GM19372 (cell line): ENCODE measurements at regions not wholly inside any gene's neighbourhood (a gene's known extent, or its start where the extent isn't known, plus 50 kb on each side); places are given as distances from the start of the nearest gene placed in this dataset.
A peak's percentile ranks its signal among the peaks of the same experiment; 100 is the strongest.

Experiments used
- ATAC-seq: cut with Tn5 transposase; IDR thresholded peaks from one replicate; pipeline ENCODE4 v1.9.1; 2021; ENCODE audit warnings: mild to moderate bottlenecking, low read depth, moderate library complexity; ENCODE audit not compliant: unreplicated experiment

DNA sequence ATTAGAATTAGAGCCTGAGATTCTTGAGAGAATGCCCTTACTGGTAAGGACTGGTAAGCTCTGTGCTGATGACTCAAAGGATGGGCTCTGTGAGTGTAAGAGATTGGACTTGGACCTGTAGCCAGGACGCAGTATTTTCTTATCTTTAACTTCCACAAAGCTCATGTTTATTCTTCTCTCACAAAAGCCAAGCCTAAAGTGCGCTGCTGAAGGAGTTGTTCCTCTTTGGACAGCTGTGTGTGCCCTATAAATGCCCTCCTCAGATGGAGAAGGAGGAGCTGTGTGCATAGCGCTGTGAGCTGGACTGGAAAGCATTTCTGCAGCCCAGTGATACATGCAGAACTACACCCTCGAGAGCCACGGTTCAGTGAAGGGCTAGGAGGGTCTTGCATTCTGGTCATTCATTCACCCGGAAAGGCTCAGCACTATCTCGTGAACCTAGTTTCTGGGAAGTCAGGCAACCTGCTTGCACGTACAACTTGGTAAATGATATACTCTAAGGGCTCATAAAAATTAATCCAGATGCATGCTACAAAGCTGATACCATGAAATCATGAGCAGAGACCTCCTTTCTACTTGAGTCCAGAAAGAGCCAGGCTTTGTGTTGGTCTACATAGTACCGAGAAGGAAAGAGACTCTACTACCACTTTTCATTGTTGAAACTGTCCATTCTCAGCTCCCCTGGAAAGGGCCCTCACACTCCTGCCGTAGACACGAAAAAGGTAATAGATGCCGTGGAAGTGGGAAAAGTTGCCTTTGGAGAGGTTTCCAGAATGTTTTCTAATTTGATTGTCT is 103.0 kb upstream of the TBL1XR1 start:
- ATAC-seq: peak; percentile 67

DNA sequence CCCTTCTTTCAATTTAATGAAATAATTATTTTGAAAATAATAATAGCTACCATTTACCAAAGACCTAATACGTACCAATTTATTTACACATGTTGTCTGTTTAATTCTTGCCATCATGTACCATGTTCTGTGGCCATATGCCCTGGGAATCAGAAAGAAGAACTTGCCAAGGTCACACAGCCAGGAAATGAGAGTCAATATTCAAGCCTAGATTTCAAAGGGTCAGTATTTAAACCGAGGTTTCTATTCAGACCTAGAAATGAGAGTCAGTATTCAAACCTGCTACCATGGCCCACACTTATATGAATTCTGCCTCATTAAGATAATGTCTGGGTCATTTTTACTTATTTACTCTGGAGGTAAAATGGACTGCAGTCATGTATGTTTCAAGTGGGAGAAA is 103.6 kb upstream of the TBL1XR1 start:
- peak; percentile 43 for ATAC-seq

DNA sequence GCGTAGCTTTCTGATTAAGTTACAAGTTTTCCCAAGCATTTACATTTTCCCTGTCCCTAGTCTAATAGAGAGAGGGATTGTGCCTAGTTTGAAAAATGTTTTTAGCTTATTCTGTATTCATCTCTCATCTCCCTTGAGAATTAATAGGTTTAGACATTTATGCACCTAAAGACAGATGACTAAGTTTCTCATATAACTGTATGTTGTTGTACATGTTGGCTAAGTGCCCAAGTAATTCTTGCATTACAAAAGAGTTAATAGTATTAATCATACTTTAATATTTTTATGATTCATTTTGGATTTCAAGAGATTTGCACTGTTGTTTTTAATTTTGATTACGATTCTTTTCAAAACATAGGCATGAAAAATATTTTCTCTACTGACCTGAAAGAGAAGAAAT is 109.0 kb upstream of the TBL1XR1 start:
- ATAC-seq: no peak

DNA sequence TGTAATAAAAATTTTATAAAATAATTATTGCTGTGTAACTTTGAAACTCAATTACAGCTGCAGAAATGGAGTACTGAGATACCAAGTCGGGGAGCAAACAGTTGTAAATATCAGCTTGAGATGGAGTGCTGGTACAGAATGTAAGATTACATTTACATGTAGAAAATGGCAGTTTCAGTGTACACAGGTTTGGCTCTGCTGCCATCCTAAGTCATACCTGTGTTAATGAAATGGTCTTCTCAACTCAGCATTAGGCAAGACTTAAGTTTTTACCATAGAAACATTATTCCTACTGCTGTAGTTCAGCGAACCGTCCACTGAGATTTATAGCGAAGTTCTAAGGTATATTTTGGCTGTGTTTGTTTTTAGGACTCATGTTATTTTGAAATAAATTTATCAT is 110.1 kb upstream of the TBL1XR1 start:
- ATAC-seq: no peak

DNA sequence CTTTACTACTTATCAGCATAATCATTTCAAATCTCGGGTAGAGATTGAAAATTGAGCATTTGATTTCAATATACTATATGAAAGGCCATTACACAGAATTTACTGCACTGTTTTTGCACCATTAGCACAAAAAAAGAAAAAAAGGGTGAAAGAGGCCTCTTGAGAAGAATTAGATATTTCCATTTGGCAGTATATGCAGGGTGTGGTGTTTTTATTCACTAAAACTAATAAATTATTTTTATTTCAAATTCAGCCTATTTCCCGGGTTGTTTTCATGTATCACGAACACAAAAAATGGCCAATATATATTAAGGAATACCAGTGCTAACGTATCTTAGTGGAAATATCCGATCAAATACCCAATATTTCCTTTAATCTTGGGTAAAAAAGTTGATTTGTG is 110.5 kb upstream of the TBL1XR1 start:
- no peak for ATAC-seq

DNA sequence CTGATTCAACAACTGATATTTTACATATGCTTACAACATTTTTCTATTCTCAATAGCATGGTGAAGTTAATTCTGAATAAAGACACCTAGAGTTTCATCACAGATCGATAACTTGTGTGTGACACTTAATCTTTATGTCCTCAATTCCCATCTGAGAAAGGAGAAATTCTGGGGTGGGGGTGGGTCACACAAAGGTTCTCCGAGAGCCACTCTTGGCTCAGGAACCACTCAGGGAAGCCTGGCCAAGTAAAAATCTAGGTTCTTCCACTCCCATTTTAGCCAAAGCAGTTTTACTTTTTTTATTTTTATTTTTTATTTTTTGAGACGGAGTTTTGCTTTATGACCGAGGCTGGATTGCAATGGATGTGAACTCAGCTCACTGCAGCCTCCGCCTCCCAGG is 111.0 kb upstream of the TBL1XR1 start:
- no peak for ATAC-seq

DNA sequence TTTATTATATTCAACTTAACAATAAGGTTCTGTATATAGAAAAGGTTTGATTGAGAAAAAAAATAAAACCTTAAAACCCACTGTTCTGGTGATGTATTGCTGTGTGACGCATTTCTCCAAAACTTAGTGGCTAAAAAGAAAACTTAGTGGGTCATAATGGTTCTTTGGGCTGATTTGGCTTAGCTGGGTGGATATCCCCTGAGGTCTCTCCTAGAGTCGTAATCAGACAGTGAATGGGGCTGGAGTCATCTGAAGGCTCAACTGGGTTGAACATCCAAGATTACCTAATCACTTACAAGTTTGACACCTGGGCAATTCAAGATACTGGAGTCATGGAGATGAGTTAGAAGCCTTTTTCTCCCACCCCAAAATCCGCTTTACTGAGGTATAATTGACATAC is 111.6 kb upstream of the TBL1XR1 start:
- ATAC-seq: no peak

DNA sequence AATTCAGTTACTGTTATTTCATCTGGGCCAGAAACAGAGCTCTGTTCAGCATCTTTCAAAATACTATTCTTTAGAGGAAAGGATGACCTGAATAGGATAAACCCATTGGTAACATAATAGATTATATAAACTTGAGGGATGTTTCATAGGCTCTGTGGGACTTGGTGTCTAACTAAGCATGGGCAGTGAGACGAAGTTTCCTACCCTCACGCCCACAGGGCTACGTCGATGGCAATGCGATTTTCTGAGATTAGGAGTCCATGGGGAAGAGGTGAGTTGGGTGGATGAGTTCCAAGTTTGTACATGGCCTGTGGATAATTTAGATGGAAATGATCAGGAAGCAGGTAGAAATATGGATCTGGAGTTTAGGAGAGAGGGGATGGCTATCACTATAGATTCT is 115.2 kb upstream of the TBL1XR1 start:
- ATAC-seq: no peak

DNA sequence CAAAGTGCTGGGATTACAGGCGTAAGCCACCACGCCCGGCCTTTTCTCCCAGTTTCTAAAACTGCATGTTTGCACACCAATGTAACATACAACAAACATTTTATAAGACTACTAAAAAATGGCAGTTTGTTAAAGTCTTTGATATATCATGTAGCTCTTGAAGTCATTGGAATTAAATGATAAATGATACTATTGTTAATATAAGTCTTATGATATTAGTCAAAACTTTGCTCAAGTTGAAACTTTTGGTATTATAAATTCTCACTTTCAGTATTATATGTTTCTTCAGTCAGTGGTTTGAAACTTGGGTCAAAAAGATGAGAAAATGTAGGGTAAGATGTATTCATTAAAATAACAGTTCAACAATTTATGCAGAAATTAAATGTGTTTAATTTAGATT is 117.6 kb upstream of the TBL1XR1 start:
- ATAC-seq: no peak

DNA sequence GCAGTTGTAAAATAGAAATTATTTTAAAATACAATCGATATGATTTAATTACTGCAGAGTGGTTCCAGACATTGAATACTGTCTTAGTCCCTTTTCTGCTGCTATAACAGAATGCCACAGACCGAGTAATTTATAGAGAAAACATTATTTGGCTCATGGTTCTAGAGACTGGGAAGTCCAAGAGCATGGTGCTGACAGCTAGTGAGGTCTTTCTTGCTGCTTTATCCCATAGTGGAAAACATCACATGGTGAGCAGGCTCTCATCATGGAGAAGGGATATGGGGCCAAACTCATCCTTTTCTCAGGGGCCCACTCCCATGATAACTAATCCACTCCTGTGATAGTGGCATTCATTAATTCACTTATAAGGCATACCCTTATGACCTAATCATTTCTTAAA is 120.0 kb upstream of the TBL1XR1 start:
- no peak for ATAC-seq

DNA sequence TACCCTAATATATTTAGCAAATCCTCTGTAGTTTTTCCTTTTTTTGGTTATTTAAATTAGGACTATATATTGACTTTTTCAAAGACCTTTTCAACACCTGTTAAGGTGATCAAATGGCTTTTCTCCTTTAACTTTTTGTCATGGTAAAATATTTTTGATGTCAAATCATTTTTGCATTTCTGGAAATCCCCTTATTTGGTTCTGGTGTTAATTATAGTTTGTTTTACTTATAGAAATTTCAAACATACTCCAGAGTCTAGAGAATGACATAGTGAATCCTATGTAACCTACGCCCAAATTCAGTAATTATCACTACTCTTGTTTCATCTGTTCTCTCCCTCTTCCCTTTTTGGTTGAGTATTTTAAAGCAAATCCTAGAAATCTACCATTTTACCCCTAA is 121.3 kb upstream of the TBL1XR1 start:
- no peak for ATAC-seq

DNA sequence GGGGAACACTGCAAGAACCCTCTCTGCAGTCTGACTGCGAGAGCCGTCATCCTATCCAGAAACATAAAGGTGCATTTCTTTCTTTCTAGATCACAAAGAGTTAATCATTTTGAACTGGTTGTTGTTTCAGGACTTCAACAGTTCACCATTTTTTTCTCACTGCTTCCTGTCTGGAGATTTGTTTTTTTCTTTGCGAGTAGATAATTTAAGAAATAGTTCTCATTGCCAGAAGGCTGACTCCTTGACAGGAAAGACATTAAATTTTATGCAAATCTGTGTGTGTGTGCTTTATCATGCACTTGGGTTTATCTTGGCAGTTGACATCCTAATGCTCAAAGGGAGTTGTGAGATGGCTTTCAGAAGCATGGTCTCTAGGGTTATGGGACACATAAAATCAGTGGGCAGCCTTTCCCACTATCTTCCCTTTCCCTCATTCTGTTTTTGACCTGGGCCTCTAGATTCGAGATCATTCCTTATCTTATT is 123.5 kb upstream of the TBL1XR1 start:
- peak; percentile 42 for ATAC-seq

DNA sequence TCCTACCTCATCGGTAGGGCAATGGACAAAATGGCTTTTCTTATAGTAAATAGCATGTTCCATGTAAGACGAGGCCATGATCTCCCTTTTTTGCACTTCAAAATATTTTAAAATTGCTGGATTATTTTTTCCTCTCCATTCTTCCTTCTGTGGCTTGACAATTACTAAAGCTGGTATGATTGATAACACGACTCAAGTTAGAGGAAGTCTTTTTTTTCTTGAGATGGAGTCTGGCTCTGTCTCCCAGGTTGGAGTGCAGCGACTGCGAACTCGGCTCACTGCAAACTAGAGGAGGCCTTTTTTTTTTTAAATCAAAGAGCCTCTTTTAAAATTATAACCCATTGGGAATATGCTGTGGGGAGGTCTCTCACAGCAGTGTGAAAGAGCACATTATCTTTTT is 124.5 kb upstream of the TBL1XR1 start:
- ATAC-seq: no peak

DNA sequence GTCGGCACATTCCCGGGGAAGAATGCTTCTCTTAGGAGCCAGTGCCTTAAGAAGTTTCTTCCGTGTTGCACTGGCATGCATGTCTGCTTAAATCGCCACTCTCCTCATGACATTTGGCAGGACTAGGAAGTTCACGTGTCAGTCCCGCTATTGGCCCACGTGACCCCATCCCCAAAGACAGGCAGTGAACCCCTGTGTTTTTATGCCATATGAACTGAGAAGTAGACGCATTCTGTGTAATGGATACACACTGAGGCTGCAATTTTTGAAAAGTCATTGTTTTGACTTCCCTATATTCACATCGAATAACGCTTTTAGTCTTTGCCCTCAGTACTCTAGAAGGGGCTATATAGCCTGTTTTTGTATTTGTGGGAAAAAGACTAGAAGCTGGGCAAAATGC is 125.6 kb upstream of the TBL1XR1 start:
- no peak for ATAC-seq

DNA sequence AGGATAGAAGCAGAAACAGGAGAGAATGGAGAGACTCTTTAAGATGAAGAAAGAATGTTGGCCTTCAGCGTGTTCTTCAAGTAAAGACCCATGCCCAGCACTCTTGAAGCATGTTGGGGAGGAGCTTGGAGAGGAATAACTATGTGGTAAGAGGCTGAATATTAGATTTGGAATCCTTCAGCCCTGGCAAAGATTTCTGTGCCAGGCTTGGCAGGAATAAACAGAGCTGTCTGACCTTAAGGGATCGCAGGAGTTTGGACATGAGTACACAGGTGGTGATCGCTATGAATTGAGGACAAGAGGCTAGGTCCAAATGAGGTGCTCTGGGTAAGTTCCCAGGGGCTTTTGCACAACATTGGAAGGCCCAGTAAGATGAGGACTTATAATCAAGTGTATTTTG is 132.6 kb upstream of the TBL1XR1 start:
- no peak for ATAC-seq

DNA sequence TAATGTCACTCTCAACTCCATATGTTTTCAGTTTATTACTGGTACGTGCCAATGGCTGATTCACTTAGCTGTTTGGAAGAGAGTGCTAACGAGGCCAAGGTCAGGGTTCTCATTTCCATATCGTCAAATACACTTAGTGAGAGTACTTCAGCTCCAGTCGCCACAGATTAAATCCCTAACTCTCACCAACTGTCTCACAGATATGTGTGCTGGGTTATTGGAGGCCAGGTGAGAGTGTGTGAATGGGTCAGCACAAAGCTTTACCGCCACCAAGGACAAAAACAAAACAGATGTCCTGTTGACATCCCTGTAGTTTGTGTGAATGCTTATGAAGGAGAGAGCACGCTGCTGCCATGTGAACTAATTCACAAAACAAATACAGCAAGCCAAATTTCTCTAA is 133.5 kb upstream of the TBL1XR1 start:
- no peak for ATAC-seq

DNA sequence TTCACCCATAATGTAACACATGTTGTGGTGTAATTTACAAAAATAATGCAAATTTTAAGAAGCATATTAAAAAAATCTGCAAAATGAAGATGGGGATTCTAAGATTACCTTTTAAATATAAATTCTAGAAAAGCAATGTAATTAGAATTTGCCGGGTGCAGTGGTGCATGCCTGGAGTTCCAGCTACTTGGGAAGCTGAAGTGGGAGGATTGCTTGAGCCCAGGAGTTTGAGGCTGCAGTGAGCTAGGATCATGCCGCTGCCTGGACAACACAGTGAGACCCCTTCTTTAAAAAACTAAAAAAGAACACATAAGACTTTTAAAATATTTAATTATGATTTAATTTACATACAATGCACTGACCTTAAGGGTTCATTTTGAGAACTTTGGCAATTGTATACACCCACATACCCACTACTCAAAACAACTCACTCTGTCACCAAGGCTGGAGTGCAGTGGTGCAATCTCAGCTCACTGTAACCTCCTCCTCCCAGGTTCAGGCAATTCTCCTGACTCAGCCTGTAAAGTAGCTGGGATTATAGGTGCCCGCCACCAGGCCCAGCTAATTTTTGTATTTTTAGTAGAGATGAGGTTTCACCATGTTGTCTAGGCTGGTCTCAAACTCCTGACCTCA is 134.0 kb upstream of the TBL1XR1 start:
- no peak for ATAC-seq

DNA sequence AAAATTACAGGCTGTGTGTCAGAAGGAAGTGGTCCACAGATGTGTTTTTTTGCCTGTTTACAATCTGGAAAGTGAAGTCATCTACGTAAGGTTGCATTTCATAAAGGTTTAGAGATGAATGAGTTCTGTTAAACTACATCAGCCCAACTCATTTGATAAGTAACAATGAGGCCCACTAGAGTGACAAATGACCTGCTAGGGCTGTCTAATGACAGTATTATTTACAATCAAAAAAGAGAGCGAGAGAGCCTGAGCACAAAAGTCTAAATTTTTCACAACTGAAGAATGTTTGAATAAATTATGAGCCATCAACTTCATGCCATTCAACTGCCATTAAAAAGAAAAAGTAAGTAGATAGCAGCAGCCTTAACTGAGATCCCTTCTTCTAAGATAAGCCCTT is 135.7 kb upstream of the TBL1XR1 start:
- ATAC-seq: no peak

DNA sequence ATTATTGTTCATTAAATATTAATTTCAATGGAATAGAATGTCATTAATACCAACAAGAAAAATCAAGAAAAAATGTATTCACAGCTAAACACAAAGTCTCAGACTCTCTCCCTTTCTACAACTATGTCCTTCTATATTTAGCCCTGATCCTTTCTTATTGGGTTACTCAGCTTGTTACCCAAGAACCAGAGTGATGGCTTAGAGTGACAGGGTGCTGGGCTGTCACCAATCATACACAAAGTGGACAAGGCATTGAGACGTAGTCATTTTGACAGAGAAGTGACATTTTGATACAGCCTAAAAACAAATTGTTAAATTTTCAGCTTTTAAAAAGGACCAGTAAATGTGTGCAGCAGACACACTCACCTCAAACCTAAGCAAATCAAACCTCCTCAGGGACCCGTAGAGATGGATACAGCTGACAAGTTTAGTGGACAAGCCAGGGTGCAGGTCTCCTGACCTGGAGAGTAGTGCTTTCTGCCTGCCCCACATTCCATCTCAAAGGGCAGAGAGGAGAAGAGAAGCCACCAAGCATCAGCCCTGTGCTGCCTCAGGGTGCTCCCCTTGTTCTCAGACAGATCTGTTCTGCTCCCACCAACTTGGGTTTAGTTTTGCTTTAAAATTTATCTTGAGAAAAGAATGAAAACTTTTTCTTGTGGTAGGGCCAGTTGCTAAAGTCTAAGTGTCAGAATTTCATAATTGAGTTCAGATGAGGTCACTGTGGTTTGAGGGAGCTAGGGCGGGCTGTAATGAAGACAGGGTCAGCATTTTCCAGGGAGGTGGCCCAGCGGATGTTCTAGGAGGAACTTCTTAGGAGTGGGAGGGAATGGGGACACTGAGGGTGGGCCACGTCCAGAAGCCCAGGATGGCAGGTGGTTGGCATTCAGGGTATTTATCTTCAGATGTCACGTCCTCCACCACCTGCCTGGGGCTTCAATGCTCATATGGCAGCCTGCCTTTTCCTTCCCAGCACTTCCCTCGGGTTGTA is 136.5 kb upstream of the TBL1XR1 start:
- no peak for ATAC-seq

DNA sequence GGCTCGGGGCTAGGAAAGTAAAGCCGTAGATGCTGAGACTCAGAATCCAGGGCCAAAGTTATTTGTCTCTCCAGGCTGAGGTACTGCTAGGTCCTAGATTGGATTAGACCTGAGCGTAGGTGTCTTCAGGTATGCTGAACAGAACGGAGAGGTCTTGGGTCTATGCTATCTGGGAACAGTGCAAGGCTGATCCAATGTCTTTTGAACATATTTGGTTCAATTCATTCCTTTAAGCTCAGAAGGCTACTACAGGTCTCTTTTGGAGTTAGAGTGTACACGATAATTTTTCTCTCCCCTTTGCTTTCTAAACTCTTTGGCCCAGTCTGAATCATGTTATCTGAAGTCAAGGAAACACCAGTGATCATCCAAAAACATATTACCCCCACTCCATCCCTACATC is 137.5 kb upstream of the TBL1XR1 start:
- ATAC-seq: no peak

DNA sequence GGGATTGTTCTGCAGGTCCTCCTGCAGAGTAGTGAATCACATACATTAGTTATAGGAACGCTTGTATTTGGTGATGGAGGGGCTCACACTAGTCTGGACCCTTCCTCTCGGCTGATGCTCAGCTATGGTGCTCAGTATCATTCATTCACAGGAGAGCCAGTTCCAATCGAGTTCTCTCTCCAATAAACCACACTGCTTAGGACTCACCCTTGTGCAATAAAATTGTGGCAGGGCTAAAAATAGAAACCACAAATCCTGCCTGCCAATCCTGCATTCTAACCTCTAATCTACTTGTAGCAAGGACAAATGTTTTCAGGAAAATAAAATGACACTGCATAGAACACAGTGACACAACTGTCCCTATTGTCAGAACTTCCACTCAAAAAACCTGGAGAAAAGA is 138.4 kb upstream of the TBL1XR1 start:
- ATAC-seq: no peak
